Stomach smooth muscle (tissue), 2 donors: ENCODE measurements at regions not wholly inside any gene's neighbourhood (a gene's known extent, or its start where the extent isn't known, plus 50 kb on each side); places are given as distances from the start of the nearest gene placed in this dataset.

Source experiments
- H3K27ac ChIP-seq: one replicate; pipeline ENCODE4 v1.7.0; 2013; ENCODE audit warnings: mild to moderate bottlenecking, low read length, inconsistent platforms
- H3K27me3 ChIP-seq, 2 donors: one replicate each; pipeline ENCODE4 v1.7.0; 2013; ENCODE audit warnings: low read length in 2 of 2; ENCODE audit not compliant: insufficient read depth in 2 of 2, control insufficient read depth in 1 of 2
- H3K36me3 ChIP-seq, 2 donors: one replicate each; pipeline ENCODE4 v1.7.0; 2013; ENCODE audit warnings: low read length in 2 of 2; ENCODE audit not compliant: control insufficient read depth in 2 of 2, insufficient read depth in 2 of 2
- H3K4me1 ChIP-seq: one replicate; pipeline ENCODE4 v1.7.0; 2013; ENCODE audit warnings: low read length; ENCODE audit not compliant: control insufficient read depth, insufficient read depth
- H3K4me3 ChIP-seq, 2 donors: one replicate each; pipeline ENCODE4 v1.7.0; 2013; ENCODE audit warnings: low read length in 2 of 2
- H3K9ac ChIP-seq, 2 donors: one replicate each; pipeline ENCODE4 v1.7.0; 2013; ENCODE audit warnings: low read length in 2 of 2, mild to moderate bottlenecking in 1 of 2
- H3K9me3 ChIP-seq, 2 donors: one replicate each; pipeline ENCODE4 v1.7.0; 2013; ENCODE audit warnings: low read length in 2 of 2; ENCODE audit not compliant: control insufficient read depth in 2 of 2
- donor health status: healthy.
- donor health status: Pancreatic carcinoma.

GRCh38 chr2:129892360-129892759, 87.1 kb upstream of the RAB6C start:
- H3K4me1 ChIP-seq, result no peaks in the 10 kb centered on the region

DNA sequence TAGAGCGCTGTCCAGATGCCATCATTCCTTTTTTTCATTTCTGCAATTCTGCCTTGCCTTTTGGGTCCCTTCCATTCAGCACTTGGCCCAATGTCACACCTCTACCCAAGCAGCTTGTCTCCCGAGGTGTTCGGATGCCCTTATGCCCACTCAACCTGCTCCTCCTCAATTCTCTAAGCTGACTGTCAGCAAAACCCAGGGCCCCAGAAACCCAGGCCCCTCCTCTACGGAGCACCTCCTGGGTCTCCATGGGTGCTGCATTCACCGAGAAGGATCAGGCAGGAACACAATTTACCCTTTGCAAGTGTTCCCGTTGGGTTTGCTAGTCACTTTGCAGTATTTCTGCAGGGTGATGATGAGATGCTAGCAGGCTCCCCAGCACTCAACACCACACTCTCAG, 86.7 kb upstream of the RAB6C start:
- Histone ChIP-seq H3K9me3 (no peaks in the 10 kb centered on the region), H3K9ac (no peak overlapping the region), H3K36me3 (no peaks in the 10 kb centered on the region), H3K27ac (no peak overlapping the region), H3K27me3 (peaks cover 4 to 7% of the 10 kb centered on the region in 2 donors), H3K4me3 (no peak overlapping the region), H3K4me1 (no peaks in the 10 kb centered on the region)

More at GRCh38 chr2:129892360-129892759, 87.1 kb upstream of the RAB6C start:
- H3K36me3 ChIP-seq, result no peaks in the 10 kb centered on the region
- H3K27me3 ChIP-seq, result peaks cover 4 to 7% of the 10 kb centered on the region in 2 donors
- H3K9ac ChIP-seq, result no peak overlapping the region
- H3K27ac ChIP-seq, result no peak overlapping the region
- no peak overlapping the region for H3K4me3 ChIP-seq
- H3K9me3 ChIP-seq, result no peaks in the 10 kb centered on the region

- H3K4me1 ChIP-seq, result no peaks in the 10 kb centered on the region
- no peaks in the 10 kb centered on the region for H3K9me3 ChIP-seq
- H3K27me3 ChIP-seq, result peaks cover 4 to 7% of the 10 kb centered on the region in 2 donors
- H3K4me3 ChIP-seq, result no peak overlapping the region
- no peak overlapping the region for H3K9ac ChIP-seq
- no peaks in the 10 kb centered on the region for H3K36me3 ChIP-seq
- no peak overlapping the region for H3K27ac ChIP-seq
Measured at GRCh38 chr2:129893244-129893643, 86.2 kb upstream of the RAB6C start.

DNA sequence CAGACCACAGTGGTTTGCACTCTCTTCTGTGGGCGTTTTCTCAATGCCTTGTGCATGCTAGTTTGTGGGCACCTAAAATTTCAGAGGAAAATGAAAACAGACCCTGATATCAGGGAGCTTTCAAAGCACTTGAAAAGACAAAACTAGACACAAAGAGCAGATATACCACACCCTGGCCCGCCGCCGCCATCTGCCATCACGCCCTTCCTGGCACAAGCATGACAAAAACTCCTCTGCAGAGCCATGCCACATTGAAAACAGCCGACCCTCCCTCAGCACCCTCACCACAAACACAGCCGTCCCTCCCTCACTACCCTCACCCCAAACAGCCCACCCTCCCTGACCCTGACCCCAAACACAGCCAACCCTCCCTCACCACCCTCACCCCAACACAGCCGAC, 84.8 kb upstream of the RAB6C start:
- no peak overlapping the region for H3K27ac ChIP-seq
- no peaks in the 10 kb centered on the region for H3K4me1 ChIP-seq
- no peak overlapping the region for H3K9ac ChIP-seq
- H3K9me3 ChIP-seq, result peaks cover 0 to under 1% of the 10 kb centered on the region in 2 donors
- peaks cover 2 to 4% of the 10 kb centered on the region in 2 donors for H3K27me3 ChIP-seq
- H3K4me3 ChIP-seq, result no peak overlapping the region
- H3K36me3 ChIP-seq, result no peaks in the 10 kb centered on the region

- Histone ChIP-seq H3K36me3 (no peaks in the 10 kb centered on the region), H3K27me3 (peaks cover 2 to 4% of the 10 kb centered on the region in 2 donors), H3K4me1 (no peaks in the 10 kb centered on the region), H3K9ac (no peak overlapping the region), H3K27ac (no peak overlapping the region), H3K9me3 (peaks cover 0 to 2% of the 10 kb centered on the region in 2 donors), H3K4me3 (no peak overlapping the region)
Measured at GRCh38 chr2:129895061-129895460, 84.4 kb upstream of the RAB6C start.

DNA sequence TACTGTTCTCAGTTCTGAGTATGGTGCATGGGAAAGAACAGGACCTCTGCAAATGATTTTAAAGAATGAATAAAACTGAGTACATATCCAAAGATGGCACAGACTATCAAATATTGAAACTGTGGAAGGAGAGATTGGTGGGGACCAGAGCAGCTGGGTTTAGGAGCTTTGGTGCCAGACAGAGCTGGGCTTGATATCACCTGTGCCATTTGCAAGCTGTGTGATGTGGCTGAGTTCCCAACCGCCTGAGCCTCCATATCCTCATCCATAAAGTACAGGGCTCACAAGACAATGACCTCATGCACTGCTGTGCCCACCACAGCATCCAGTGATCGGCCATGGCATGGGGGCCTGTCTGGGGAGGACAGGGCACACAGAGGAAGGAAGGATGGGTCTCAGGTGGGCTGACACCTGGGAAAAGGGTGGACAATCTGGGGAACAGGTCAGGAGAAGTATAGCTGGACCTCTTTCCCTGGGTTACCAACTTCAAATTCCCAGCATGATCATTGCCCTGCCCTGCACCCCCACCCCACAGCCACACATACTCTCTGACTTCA, 83.9 kb upstream of the RAB6C start:
- Histone ChIP-seq H3K9me3 (peaks cover 0 to 2% of the 10 kb centered on the region in 2 donors), H3K4me3 (no peak overlapping the region), H3K27ac (no peak overlapping the region), H3K4me1 (no peaks in the 10 kb centered on the region), H3K36me3 (no peaks in the 10 kb centered on the region), H3K9ac (no peak overlapping the region), H3K27me3 (peaks cover 2 to 4% of the 10 kb centered on the region in 2 donors)

DNA sequence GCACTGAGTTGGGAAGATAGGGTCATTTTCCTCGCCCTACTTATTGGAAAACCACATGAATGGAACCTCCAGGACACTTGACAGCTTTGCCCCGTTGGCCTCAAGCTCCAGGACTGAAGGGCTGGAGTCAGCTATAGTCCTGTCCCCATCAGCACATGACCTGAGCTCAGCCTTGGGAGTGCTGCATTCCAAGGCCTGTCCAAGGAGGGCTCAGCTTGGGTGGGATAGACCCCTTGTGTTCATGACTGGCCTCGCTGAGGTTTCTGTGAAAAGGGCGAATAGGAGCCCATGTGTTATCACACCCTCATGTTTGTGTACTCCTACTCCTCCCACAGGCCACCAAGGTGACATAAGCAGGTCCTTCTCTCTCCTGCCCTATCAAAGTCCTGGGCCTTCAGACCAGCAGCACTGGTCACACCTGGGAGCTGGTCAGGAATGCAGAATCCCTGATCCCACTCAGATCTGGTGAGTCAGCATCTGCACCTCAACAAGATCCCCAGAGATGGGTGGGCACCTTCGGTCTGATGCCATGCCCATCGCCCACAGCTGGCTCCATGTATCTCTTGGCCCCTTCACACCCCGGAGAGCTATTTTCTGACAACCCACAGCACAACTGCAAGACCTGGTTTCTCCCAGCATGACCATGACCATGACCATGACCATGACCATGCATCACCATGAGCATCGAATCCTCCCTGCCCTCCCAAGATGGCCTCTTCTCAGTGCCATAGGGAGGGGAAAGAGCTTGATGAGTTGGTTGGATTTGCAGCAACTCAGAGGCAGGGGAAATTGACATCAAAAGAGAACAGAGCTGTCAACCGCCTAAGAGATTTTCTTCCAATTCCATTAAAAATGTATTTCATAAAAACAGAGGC, 83.0 kb upstream of the RAB6C start:
- H3K4me3 ChIP-seq, result no peak overlapping the region
- no peaks in the 10 kb centered on the region for H3K4me1 ChIP-seq
- H3K36me3 ChIP-seq, result no peaks in the 10 kb centered on the region
- no peak overlapping the region for H3K27ac ChIP-seq
- no peak overlapping the region for H3K9ac ChIP-seq
- H3K27me3 ChIP-seq, result peaks cover 2 to 4% of the 10 kb centered on the region in 2 donors
- H3K9me3 ChIP-seq, result peaks cover 0 to 2% of the 10 kb centered on the region in 2 donors

GRCh38 chr2:129901754-129902415, 77.6 kb upstream of the RAB6C start:
- Histone ChIP-seq H3K27ac (no peak overlapping the region), H3K4me3 (no peak overlapping the region), H3K9ac (no peak overlapping the region), H3K27me3 (peaks cover 0 to 4% of the 10 kb centered on the region in 2 donors), H3K4me1 (no peaks in the 10 kb centered on the region), H3K9me3 (peaks cover 0 to 2% of the 10 kb centered on the region in 2 donors), H3K36me3 (no peaks in the 10 kb centered on the region)

DNA sequence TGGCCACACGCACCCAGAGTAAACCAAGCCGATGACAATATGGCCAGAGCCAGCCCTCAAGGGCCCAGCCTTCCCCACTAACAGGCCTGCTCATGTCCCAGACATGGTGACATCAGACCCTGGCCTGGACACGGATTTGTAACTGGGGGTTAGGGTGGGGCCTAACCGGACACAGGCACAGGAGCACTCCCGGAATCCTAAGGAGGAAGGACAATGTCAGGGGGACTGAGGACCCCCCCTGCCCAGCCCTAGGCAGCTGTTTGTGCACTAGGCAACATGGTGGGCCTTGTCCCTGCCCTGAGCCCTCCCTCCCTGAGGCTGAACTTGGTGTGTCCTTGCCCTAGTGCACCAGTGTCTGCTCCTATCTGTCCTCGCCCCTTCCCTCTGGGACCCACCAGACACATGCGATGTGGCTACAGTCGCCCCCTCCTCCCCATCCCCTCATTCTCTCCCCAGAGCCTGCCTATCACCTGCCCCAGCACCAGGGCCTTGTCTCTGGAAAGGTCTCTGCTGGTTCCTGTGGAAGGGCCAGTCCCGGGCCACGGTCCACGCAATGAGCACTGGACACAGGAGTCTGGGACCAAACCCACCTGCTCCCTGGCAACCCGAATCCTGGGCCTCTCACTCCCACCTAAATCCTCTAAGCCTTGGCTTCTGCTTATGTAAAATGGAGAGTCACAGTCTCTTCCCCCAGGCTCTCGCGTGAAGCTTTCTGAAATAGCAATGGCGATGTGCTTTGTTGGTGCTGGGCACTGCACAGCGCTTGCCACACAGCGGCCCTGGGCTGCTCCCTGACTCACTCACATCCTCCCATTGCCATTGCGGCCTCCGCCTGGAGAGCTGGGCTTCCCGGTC, 76.5 kb upstream of the RAB6C start:
- H3K27ac ChIP-seq, result no peak overlapping the region
- H3K9ac ChIP-seq, result no peak overlapping the region
- H3K4me1 ChIP-seq, result no peaks in the 10 kb centered on the region
- H3K9me3 ChIP-seq, result peaks cover 0 to 2% of the 10 kb centered on the region in 2 donors
- H3K36me3 ChIP-seq, result no peaks in the 10 kb centered on the region
- no peak overlapping the region for H3K4me3 ChIP-seq
- H3K27me3 ChIP-seq, result peaks cover 0 to 4% of the 10 kb centered on the region in 2 donors
